PC-9 (cell line): ENCODE measurements at regions not wholly inside any gene's neighbourhood (a gene's known extent, or its start where the extent isn't known, plus 50 kb on each side); places are given as distances from the start of the nearest gene placed in this dataset.
"Not testable (repeated sequence)": the region's sequence is repeated elsewhere in the genome, so short reads cannot be mapped to it uniquely, and the experiment has no call there.

Source experiments
- BruUV-seq: library from RNA; stranded (reverse); fragments of 400-500 nt; replicated peaks from 2 replicates; lab custom pipeline; 2021; lab: Mats Ljungman, UMichigan
- CTCF ChIA-PET: fragments of 300-600 bp; sonication (Branson Sonifier 250); formaldehyde crosslinking; loops from one replicate; lab custom pipeline; 2022; ENCODE audit warnings: antibody characterized with exemption; lab: Charles Lee
- POLR2A ChIA-PET: fragments of 300-600 bp; sonication (Branson Sonifier 250); formaldehyde crosslinking; loops from one replicate; lab custom pipeline; 2022; ENCODE audit warnings: antibody characterized with exemption; ENCODE audit not compliant: unreplicated experiment; lab: Charles Lee
- DNase-seq, 2 experiments: peaks; one replicate each; pipeline versions ENCODE4 v3.0.0 to v3.0.0-alpha.2; 2015 to 2022; ENCODE audit warnings: mixed read lengths in 1 of 2
- H2AFZ ChIP-seq: fragments of 200-600 bp; sonication (generic); 2 replicates; pipeline ENCODE4 v1.8.1; 2017; ENCODE audit warnings: antibody characterized with exemption
- H3F3A ChIP-seq: fragments of 200-600 bp; sonication (generic); 2 replicates; pipeline ENCODE4 v1.8.1; 2017; ENCODE audit warnings: antibody characterized with exemption, mild to moderate bottlenecking, low read depth; ENCODE audit not compliant: insufficient read depth
- H3K27ac ChIP-seq: fragments of 200-600 bp; sonication (generic); 2 replicates; pipeline ENCODE4 v1.6.1; 2016; ENCODE audit warnings: mixed run types
- H3K27me3 ChIP-seq: fragments of 200-600 bp; sonication (generic); 2 replicates; pipeline ENCODE4 v1.6.1; 2016; ENCODE audit warnings: low read depth, mixed run types; ENCODE audit not compliant: insufficient read depth
- H3K36me3 ChIP-seq: fragments of 200-600 bp; sonication (generic); 2 replicates; pipeline ENCODE4 v1.6.1; 2016; ENCODE audit warnings: low read depth, mixed run types
- H3K4me1 ChIP-seq: fragments of 200-600 bp; sonication (generic); replicated peaks from 2 replicates; pipeline ENCODE4 v1.6.1; 2016; ENCODE audit warnings: mixed run types; ENCODE audit not compliant: insufficient read depth
- H3K4me2 ChIP-seq: fragments of 200-600 bp; sonication (generic); 2 replicates; pipeline ENCODE4 v1.6.1; 2017; ENCODE audit warnings: mixed run types
- H3K4me3 ChIP-seq: fragments of 200-600 bp; sonication (generic); 2 replicates; pipeline ENCODE4 v1.6.1; 2016; ENCODE audit warnings: mixed run types
- H3K79me2 ChIP-seq: fragments of 200-600 bp; sonication (generic); 2 replicates; pipeline ENCODE4 v1.6.1; 2017; ENCODE audit warnings: low read depth, mixed run types
- H3K9me2 ChIP-seq: fragments of 200-600 bp; sonication (generic); 2 replicates; pipeline ENCODE4 v1.8.1; 2017; ENCODE audit warnings: mild to moderate bottlenecking; ENCODE audit not compliant: insufficient read depth
- H3K9me3 ChIP-seq: fragments of 200-600 bp; sonication (generic); 2 replicates; pipeline ENCODE4 v1.8.1; 2016; ENCODE audit warnings: low read depth; ENCODE audit not compliant: insufficient read depth
- H4K20me1 ChIP-seq: fragments of 200-600 bp; sonication (generic); 2 replicates; pipeline ENCODE4 v1.8.1; 2017; ENCODE audit not compliant: insufficient read depth
- EZH2 ChIP-seq: fragments of 200-600 bp; sonication (generic); IDR thresholded peaks from 2 replicates; pipeline ENCODE4 v1.8.0; 2017; ENCODE audit warnings: antibody characterized with exemption, low read depth
- intact Hi-C: fragments of 100-400 bp; cut with micrococcal nuclease; formaldehyde crosslinking; loops from one replicate; pipeline ENCODE4 v1.10.0; 2022; ENCODE audit not compliant: unreplicated experiment
- TF ChIP-seq, protein P1 (sequence below): fragments of 200-600 bp; sonication (generic); conservative IDR thresholded peaks from 2 replicates; pipeline ENCODE4 v1.6.1; 2017; ENCODE audit warnings: mixed run types, antibody characterized with exemption, mild to moderate bottlenecking, moderate library complexity

GRCh38 chr5:106796081-106796480 is 874.7 kb downstream of the EFNA5 start:
- H4K20me1 ChIP-seq = no peaks in the 10 kb centered on the region
- POLR2A ChIA-PET = no interaction called here
- no peaks in the 10 kb centered on the region for H3K79me2 ChIP-seq
- no peak overlapping the region for H3K27ac ChIP-seq
- H3K9me2 ChIP-seq = peaks cover 6% of the 10 kb centered on the region; the same call in 1 of the 2 replicates
- no peaks in the 10 kb centered on the region for H3K27me3 ChIP-seq
- CTCF ChIA-PET = no interaction called here
- no peak for DNase-seq
- no peak overlapping the region for H3K4me3 ChIP-seq
- TF ChIP-seq, protein P1, sequence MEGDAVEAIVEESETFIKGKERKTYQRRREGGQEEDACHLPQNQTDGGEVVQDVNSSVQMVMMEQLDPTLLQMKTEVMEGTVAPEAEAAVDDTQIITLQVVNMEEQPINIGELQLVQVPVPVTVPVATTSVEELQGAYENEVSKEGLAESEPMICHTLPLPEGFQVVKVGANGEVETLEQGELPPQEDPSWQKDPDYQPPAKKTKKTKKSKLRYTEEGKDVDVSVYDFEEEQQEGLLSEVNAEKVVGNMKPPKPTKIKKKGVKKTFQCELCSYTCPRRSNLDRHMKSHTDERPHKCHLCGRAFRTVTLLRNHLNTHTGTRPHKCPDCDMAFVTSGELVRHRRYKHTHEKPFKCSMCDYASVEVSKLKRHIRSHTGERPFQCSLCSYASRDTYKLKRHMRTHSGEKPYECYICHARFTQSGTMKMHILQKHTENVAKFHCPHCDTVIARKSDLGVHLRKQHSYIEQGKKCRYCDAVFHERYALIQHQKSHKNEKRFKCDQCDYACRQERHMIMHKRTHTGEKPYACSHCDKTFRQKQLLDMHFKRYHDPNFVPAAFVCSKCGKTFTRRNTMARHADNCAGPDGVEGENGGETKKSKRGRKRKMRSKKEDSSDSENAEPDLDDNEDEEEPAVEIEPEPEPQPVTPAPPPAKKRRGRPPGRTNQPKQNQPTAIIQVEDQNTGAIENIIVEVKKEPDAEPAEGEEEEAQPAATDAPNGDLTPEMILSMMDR = no peak
- TF ChIP-seq EZH2 = no peak
- H2AFZ ChIP-seq = no peak overlapping the region
- no peaks in the 10 kb centered on the region for H3F3A ChIP-seq
- no peaks in the 10 kb centered on the region for H3K9me3 ChIP-seq
- H3K4me2 ChIP-seq = no peak overlapping the region
- no peaks in the 10 kb centered on the region for H3K36me3 ChIP-seq
- no TSS peak for BruUV-seq
- H3K4me1 ChIP-seq = no peaks in the 10 kb centered on the region
- intact Hi-C loops = no loop called here

- no TSS peak for BruUV-seq
- Histone ChIP-seq H3F3A (no peaks in the 10 kb centered on the region), H3K36me3 (no peaks in the 10 kb centered on the region), H3K9me3 (no peaks in the 10 kb centered on the region), H3K27me3 (no peaks in the 10 kb centered on the region), H3K27ac (no peak overlapping the region), H2AFZ (no peak overlapping the region), H3K4me1 (no peaks in the 10 kb centered on the region), H3K9me2 (no peaks in the 10 kb centered on the region; the same call in 1 of the 2 replicates), H3K79me2 (no peaks in the 10 kb centered on the region), H3K4me2 (no peak overlapping the region), H3K4me3 (no peak overlapping the region), H4K20me1 (no peaks in the 10 kb centered on the region)
- TF ChIP-seq, protein P1 = no peak
- no peak for TF ChIP-seq EZH2
- CTCF ChIA-PET = no interaction called here
- DNase-seq = no peak
- intact Hi-C loops = no loop called here
- POLR2A ChIA-PET = no interaction called here
Measured at GRCh38 chr5:106784846-106785245, 885.9 kb downstream of the EFNA5 start.

DNA sequence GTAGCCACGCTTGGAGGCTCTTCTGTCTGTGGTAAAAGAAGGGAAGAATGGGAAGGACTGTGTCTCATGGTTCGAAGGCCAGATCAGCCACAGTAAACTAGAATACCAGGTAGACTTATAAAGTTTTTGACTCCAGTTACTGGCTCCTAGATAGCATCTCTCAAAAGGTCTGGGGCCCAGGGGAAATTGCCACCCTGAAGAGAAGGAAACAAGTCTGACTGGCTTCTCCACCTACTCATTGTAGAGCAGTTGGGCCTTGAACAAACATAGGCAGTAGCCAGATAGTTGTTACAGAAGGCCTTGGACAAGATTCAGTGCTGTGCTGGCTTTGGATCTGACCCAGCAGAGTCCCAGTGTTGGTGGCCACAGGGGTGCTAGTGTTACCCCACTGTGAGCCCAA is 890.4 kb downstream of the EFNA5 start:
- H3F3A ChIP-seq = no peaks in the 10 kb centered on the region
- H3K27ac ChIP-seq = no peak overlapping the region
- BruUV-seq = no TSS peak
- H3K27me3 ChIP-seq = no peaks in the 10 kb centered on the region
- no peaks in the 10 kb centered on the region for H3K9me3 ChIP-seq
- POLR2A ChIA-PET = no interaction called here
- H3K36me3 ChIP-seq = no peaks in the 10 kb centered on the region
- no peak overlapping the region for H3K4me3 ChIP-seq
- intact Hi-C loops = no loop called here
- H4K20me1 ChIP-seq = no peaks in the 10 kb centered on the region
- H3K9me2 ChIP-seq = no peaks in the 10 kb centered on the region; the same call in 1 of the 2 replicates
- H3K79me2 ChIP-seq = no peaks in the 10 kb centered on the region
- no peak for TF ChIP-seq EZH2
- TF ChIP-seq, protein P1 = no peak
- peak; percentile 9 to 38 for DNase-seq
- CTCF ChIA-PET = no interaction called here
- H3K4me2 ChIP-seq = no peak overlapping the region
- no peak overlapping the region; the same call in 1 of the 2 replicates for H2AFZ ChIP-seq
- no peaks in the 10 kb centered on the region for H3K4me1 ChIP-seq

- H3K4me3 ChIP-seq, H3K36me3 ChIP-seq, H2AFZ ChIP-seq, CTCF ChIA-PET, H3K9me3 ChIP-seq, H4K20me1 ChIP-seq, DNase-seq, H3K4me1 ChIP-seq, H3K9me2 ChIP-seq, H3K79me2 ChIP-seq, BruUV-seq, H3K4me2 ChIP-seq, intact Hi-C loops, H3K27ac ChIP-seq, H3K27me3 ChIP-seq, POLR2A ChIA-PET, H3F3A ChIP-seq: not testable (repeated sequence)
Measured at GRCh38 chr5:106776515-106776914, 894.2 kb downstream of the EFNA5 start.
